KG1 (cell line): ENCODE measurements at regions not wholly inside any gene's neighbourhood (a gene's known extent, or its start where the extent isn't known, plus 50 kb on each side); places are given as distances from the start of the nearest gene placed in this dataset.

ENCODE experiments used
- DNase-seq: peaks from one replicate; lab custom pipeline; 2025; lab: John Stamatoyannopoulos, UW

DNA sequence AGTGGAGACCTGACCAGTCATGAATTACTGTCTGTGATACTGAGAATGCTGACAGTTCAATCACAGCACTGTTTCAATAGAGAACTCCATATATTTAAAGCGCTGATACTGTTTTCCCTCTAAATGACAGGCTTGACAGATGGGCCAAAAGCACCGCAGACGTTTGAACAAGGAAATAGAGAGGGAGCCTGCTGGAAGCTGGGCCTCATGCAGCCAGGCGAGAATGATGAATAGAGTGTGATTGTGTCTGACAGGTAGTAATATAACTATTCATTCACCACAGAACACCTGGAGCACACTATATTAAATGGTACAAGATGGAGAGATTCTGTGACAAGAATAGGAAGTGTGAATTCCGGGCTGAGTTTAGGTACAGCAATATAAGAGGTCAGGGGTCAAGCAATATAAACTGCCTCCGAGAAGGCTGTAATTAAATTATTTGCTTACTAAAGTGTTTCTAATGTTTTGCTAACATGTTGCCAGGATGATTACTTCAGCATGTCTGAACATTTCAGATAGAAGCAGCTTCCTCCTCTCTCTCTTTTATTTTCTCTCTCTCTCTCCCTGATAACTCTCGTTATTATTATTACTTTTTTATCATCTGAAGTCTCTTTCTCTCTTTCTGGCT is 297.7 kb downstream of the CSNK1G3 start:
- no peak for DNase-seq

DNA sequence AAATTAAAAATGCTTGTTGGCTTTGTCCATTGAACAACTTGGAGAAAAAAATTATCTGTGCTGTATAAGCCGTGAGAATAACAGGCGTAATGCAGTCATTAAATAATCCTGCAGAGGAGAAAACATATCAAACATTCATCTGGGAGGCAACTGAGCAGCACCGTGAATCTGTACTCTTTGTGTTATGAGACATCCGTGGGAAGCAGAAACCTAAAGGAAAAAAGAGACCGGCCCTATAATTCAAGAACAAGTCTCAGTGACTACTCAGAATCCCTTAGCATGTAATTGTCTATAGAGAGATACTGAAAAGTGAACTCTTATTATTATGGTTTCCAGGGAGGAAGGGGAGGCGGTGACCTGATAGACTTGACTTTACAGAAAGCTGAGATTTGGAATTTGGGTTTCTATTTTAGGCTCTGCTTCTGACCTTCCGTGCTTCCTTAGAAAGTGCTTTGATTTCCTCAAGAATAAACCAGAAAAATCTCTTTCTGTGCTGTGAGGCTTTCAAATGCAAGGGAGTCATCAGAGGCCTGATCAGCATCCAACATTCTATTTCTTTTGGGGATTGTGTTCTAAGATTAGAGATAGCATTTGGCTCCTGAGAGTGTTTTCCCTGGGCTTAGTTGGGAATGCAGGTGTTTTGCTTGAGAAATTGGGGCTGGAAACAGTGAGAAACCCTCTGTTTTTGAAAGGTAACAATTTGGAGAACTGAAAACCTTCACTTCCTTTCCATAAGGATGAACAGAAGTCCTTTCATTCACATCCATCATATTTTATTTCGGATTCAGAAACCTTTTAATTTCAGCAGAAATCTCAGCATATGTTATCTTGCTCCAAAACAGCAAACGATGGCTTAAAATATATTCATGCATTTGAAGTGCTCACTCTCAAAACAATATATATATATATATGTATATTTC is 296.7 kb downstream of the CSNK1G3 start:
- DNase-seq: no peak

DNA sequence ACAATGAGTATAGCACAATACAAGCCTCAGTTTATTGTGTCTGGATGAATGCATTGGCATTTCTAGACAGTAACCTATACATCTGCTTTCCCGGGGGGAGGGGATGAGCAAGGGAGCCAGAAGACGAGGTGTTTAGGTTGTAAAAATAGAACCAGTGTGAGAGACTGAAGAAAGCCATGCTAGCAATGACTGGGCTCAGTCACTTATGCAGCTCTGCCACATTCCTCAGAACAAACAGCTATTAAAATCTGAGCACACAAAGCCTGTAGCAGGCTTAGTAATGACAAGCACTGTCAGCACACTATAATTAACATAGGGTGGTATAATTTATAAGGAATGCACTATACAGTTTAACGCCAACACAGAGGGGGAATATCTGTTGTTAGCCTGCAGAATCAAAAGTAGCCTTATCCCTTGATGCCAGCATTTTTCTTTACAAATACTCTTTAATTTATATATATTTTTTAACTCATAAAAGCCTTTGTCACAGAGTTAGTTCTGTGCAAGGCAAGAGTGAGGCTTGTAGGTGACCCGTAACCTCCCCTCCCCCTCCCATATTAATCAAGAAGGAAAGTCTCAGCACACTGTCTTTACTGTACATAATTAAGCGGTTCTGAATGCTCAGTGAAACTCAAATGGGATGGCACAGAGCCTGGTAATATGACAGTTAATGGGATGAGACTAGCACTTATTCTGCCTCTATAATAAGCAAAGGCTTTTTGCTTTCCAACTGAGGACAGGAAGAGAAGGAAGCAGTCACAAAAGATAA is 295.4 kb downstream of the CSNK1G3 start:
- DNase-seq: no peak

DNA sequence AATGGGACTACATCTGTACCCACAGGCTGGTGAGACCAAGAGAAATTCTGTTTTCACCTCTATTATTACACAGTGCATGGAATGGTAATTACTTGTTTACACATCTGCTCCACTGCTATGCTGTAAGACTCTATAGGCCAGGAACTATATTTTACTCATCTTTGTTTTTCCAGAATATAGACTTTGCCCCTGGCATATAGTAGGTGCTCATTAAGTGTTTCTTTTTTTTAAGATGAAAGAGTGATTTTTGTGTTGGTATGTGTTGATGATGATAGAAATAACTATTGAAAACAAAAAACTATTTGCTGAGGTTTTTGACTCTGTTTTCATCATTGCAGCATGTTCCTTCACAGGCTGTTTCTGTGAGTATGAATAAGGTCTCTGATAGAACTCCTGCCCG is 294.7 kb downstream of the CSNK1G3 start:
- no peak for DNase-seq

DNA sequence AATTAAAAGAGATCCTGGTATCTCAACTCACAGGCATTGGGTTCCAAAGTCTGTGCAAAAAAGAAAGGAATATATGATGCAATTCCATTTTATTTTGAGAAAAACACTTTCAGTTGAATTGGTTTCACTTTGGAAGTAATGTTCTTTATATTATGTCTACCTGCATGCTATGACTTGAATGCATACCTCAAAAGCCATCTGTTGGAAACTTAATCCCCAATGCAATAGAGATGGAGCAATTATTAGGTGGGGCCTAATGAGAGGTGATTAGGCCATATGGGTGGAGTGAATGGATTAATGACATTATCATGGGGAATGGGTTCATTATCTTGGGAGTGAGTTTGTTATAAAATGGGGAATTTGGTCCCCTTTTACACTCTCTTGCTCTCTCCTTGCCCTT is 293.3 kb downstream of the CSNK1G3 start:
- no peak for DNase-seq

DNA sequence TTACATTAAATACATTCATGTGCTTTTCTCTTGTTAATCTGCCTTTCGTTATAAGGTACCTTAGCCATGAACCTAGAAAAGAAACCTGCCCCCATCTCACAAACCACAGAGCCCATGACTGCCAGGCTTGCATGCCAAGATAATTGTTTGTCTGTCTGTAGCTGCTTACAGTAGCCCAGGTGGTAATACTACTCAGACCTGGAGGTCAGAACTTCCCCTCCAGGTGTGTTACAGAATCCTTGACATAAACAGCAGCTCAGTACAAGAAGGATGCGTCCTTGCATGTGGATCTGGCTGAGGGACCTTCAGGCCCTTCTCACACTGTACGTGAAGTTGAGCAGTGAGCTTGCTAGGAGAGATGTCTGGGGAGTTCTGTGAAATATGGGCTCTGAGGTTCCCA is 291.4 kb downstream of the CSNK1G3 start:
- DNase-seq: no peak

DNA sequence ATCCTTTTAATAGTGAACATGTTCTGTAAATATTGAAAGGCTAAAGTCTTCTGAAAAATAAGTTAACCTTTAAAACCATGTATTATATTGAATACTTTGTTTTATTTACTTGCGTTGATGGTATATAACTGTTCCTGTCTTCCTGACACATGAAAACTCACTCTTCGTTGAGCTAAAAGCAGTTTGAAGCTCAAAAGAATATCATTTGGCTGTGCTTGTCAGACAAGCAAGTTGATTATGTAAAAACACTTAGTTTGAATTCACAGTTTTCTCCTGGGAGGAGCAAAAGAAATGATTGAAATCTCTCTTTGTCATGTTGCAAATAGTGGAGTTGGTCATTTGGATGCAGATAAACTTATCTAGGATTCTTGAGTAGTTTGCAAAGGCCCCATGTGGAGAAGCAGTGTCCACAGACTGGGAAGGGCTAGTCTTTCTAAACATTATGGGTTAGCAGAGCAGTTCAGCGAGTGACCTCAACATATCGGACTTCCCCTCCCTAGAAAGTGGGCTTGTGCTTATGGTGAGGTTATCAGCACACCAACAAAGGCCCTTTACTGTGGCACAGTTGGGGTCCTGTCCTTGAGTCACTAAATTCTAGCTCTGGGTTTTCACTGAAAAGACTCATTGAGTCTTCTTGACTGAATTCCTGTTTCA is 290.4 kb downstream of the CSNK1G3 start:
- no peak for DNase-seq

DNA sequence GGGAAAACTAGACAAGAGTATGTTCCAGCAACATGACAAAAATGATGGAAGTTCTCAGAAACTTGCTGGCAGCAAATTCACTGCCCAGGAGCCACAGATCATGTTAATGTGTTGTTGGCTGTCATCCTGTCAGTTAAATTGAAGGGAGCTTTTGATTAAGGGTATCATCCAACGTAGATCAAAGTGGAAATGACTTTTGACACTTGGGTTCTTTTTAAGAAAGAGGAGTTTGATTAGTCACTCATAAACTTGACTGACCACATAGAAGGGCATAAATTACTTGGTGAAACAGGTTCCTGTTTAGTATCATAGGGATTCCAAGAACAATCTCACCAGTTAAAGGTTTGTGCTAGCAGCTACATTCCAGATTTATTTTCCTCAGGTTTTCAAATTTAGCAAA is 288.7 kb downstream of the CSNK1G3 start:
- no peak for DNase-seq

DNA sequence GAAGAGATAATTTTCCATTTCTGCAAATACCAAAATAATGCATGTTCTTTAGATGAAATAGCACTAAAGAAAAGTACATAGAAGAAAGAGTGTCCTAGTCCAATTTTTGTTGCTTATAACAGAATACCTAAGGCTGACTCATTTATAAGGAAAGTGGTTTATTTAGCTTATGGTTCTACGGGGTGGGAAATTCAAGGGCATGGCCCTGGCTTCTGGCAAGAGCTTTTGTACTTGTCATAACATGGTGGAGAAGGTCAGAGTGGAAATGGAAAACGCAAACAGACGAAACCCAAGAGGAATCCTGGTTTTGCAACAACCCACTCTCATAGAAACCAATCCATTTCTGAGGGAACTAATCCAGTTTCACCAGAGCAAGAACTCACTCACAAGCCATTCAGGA is 283.7 kb downstream of the CSNK1G3 start:
- no peak for DNase-seq

DNA sequence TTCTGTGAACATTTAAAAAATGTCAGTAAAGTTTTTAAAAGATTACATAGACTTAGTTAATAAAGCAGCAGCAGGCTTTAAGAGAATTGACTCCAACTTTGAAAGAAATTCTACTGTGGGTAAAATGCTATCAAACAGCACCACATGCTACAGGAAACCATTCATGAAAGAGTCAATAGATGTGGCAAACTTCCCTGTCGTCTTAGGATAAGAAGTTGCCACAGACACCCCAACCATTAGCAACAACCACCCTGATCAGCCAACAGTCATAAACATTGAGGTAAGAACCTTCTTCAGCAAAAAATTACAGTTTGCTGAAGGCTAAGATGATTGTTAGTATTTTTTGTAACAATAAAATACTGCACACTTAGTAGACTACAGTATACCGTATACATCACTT is 278.2 kb downstream of the CSNK1G3 start:
- no peak for DNase-seq

DNA sequence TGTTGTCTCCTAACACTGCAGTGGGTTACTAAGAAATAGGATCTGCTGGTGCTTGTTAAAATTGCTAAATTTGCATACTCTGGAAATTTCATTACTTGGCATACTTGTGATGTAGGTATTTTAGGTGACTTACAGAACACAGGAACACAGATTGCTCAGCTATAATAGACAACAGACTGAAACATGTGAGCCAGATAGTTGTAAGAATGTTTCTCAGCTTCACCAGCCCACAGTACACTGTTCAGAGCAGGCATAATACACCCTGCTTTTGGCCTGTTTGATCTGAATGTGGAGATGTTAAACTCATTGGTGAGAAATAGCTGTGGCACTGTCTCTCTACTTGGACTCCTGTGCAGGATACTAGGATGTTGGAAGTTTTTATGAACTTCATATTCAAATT is 275.7 kb downstream of the CSNK1G3 start:
- no peak for DNase-seq

DNA sequence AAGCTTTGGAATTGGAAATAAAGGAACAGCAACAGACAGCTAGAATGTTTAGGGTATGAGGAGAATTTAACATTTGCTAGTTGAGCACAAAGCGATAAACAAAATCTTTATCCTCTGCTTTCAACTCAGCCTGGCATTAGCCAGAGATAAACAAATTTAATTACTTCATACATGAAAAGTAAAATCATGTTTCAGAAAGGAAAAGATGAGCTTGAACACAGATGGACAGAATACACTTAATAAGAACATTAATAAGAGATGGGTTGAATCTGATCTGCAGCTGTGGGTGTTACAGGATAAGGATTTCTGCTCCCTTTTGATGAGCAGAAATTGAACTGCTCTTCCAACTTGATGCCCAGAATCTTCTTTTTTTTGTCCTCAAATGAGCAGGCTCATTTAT is 275.2 kb downstream of the CSNK1G3 start:
- no peak for DNase-seq

DNA sequence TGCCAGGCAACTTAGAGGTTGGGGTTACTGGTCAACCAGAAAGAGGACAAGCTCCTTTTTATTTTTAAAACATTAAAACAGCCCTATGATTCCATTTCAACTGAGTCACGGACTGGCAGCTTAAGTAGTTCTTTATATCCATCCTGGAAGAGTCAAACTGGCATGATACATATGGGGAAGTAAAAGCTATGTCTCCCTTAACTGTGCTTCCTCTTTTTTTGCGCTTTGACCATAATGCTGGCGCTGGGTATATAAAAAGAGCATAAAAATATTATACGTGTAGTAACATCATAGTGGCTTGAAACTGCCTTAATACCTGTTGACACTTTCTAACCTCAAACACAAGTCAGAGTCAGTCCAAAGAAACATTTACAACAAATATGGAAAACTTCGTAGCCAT is 274.4 kb downstream of the CSNK1G3 start:
- no peak for DNase-seq

DNA sequence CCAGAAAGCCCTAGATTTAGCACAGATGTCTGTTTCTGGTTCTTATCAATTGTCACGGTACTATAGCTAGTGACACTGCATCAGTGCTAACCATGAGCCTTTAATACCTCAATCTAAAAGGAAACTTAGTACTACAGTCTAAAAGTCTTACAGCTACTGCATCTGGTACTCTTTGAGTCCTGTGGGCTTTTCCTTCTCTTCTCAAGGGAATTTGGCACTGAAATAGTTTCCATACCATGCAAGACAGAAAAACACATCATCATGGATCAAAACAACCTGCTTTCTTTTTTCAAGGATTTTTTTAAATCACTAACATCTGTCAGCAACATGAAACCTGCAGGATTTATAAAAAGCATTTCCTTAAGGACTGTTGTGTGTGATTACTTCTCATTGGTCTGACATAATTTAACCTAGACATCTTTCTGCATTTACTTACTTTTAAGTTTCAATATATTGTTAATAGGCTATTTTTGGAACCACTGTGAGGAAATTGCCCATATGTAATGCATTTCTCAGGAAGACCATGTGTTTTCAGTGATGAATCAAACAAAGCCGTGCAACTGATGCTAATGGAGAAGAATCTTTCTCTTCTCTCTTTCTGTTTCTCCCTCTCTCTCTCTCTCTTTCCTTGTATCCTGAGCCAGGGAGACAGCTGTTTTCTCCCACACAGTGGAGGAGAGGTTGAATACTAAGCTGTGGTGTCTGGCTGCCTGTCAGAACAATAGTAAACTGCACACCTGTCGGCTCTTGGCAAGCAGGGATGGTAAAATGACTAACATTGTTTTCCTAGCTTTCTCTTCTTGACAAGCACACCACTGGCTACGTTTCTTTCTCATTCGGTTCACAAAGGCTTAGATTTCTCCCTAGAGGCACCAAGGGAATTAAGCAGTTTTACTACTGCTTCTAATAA is 273.4 kb downstream of the CSNK1G3 start:
- no peak for DNase-seq

DNA sequence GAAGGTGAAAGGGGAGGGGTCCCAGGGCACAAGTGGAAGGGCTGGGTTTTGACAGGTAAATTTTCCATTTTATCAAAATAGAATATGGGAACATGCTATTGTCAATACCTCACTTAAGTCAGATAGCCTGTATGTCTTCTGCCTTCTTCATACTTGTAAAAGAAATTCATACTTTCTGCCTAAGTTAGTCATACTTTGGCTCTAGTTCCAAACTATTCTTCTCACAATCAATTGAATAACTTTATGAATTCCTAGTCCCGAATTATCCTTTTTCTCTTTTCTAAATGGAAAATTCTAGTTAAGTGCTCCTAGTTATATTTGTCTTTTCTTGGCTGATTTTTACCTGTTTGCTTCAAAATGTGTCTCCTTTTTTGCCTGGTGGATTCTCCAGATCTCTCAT is 271.4 kb downstream of the CSNK1G3 start:
- DNase-seq: no peak

DNA sequence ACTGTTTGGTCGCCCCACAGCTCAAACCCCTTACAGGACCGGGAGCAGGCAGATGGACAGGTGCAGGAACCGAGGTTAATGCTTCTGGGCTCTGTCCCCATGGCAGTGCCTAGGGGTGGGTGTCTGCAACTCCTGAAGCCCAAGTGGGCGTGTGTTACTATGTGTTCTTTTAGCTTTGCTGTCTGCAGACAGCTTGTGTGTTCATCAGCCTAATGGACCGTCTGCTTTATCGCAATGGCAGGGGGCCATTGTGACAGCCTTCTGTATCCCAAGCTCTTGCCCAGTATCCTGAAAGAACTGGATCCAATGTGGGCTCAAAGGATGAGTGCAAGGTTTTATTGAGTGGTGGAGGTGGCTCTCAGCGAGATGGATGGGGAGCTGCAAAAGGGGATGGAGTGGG is 266.7 kb downstream of the CSNK1G3 start:
- DNase-seq: no peak

DNA sequence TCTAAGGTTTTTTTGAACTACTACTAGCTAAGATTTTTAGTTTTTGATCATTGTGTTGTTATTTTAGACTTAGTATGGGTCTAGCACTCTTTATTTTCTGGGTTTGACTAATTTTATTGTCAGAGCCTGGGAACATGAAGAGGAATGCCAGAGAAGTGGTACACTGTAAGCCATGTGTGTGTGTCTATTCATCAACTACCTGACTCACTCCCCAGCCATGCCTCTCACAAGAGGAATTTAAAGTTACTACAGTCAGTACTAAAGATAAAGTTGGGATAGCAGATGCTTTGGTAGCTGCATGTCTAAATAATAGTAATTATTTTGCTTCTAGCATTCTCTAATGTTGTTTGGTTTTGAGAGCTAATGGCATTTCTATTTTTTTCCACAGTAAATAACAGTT is 264.8 kb downstream of the CSNK1G3 start:
- DNase-seq: no peak

DNA sequence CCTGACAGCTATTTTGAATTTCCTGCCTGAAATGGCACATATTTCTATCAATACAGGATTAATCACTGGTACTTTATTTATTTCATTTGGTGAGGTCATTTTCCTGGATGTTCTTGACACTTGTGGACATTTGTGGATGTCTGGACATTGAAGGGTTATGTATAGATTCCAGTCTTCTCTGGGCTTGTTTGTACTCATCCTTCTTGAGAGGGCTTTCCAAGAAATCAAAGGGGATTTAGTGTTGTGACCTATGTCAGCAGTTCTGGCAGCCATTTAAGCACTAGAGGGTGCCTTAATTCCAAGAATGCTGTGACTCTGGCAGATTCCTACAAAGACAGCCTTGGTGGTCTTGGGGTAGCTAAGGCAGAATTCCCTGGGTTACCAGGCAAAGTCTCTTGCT is 259.7 kb downstream of the CSNK1G3 start:
- DNase-seq: no peak

DNA sequence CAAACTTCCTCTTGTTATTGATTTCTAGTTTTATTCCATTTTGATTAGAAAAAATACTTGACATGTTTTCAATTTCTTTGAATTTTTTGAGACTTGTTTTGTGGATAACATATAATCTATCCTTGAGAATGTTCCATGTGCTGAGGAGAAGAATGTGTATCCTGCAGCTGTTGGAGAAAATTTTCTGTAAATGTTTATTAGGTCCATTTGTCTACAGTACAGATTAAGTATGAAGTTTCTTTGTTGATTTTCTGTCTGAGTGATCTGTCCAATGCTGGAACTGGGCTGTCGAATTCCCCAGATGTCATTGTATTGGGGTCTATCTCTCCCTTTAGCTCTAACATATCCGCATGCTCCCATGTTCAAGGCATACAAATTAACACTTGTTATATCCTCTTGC is 251.2 kb downstream of the CSNK1G3 start:
- DNase-seq: no peak

DNA sequence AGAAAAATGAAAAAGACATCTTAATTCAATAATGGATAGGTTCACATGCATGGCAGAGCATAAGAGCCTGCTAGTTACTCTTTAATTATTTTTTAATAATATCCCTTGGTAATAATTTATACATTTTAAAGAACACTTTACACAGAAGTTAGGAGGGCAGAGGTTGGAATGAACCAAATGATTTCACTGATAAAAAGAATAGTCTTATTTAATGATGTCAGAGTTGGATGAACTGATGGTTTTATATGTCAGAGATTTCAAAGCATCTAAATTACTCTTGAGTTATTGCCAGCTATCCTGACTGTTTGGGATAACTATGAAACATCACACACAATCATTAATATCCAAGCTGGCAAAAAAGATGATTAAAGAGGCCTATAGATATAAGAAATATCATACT is 244.8 kb downstream of the CSNK1G3 start:
- DNase-seq: no peak

DNA sequence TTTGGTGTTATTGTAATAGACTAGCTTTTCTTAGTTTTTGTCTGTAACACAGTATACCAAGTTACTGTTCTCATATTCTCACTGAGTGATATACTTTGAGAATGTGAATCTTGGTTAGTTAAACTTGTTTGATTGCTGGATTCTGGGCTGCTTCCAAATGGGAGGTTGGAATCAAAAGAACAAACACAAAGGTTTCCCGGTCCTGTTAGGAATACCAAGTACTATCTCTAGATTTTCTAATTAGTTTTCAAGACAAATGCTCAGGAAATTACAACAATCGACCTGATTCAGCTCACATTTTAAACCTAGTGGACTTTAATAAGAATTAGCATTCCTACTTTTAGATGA is 244.3 kb downstream of the CSNK1G3 start:
- no peak for DNase-seq
